ENCODE measurements at regions not wholly inside any gene's neighbourhood (a gene's known extent, or its start where the extent isn't known, plus 50 kb on each side); places are given as distances from the start of the nearest gene placed in this dataset.
A peak's percentile ranks its signal among the peaks of the same experiment; 100 is the strongest.

DNA sequence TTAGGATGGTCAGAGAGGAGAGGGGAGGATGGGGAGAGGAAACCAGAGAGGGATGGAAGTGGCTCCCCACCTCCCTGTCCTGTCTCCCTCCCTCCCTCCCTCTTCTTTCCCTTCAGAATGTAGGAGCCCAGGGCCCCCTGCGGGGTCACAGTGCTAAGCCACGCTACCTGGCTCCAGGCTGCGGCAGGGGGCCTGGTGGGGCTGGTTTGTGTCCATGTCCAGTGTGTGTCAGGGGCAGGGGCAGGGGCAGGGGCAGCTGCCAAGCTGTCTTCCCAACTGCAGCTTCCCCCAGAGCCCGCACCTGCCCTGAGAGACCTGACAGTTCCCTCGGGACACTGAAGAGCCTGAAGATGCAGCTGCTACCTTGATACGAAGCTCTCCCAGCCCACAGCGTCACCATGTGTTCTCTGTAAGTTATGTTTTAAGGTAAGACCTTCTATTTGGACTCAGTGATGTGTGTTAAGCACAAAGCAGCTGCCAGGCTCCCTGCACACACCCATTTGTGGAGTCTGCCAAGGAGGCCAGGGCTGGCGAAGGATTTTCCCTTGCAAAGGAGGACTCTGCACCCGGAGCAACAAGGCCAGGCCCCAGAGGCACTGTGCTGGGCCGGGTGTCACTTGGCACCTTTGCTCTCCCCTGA lies 121.8 kb upstream of the SMAD3 start:
- no peaks in the 10 kb centered on the region for H3K36me3 Mint-ChIP-seq
- peaks cover 49% of the 10 kb centered on the region for H3K4me1 Mint-ChIP-seq
- H3K4me3 Mint-ChIP-seq, result no peak overlapping the region
- no peak overlapping the region for H3K27ac Mint-ChIP-seq
- ATAC-seq, result peak; percentile 49
- H3K27me3 Mint-ChIP-seq, result peaks cover 12% of the 10 kb centered on the region
- H3K9me3 Mint-ChIP-seq, result no peaks in the 10 kb centered on the region

DNA sequence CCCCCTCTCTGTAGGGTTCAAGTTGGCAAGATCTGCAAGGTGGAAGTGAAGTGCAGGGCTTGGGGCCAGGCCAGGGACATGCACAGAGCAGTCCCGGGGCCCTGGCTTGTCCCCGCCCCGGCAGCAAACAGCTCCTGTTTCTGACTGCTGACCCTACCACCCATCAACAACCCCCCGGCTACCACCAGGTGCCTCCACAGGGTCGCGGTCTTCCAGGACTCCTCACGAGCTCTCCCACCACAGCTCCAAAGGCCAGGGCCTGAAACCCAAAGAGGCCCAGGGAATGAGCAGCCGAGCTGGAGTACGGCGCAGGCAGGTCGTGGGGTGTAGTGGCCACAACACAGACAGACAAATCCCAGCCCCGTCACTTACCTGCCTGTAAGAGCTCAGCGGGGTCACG lies 121.3 kb upstream of the SMAD3 start:
- ATAC-seq, result no peak
- H3K4me1 Mint-ChIP-seq, result peaks cover 49% of the 10 kb centered on the region
- H3K4me3 Mint-ChIP-seq, result no peak overlapping the region

DNA sequence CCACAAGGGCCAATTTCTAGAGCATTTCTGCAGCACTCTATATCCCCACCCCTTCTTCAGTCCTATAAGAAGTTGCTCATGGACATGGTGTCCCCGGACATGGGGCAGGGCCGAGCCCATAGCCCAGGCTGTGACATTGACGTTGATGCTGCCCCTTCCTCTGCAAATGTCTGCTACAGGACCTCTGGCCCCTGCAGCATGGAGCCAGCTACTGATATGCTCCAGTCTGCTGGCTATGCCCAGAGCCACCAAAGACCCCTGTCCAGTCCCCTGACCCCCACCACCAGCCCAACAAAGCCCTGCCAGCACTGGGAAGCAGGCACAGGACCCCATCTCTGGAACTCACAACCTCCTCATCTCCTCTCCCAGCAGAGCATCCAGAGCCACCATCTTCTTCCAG lies 120.1 kb upstream of the SMAD3 start:
- no peak for ATAC-seq
- Mint-ChIP-seq H3K9me3 (no peaks in the 10 kb centered on the region), H3K27ac (no peak overlapping the region), H3K27me3 (peaks cover 12% of the 10 kb centered on the region), H3K4me1 (peaks cover 41% of the 10 kb centered on the region), H3K4me3 (no peak overlapping the region), H3K36me3 (no peaks in the 10 kb centered on the region)

More for the DNA sequence above, 121.3 kb upstream of the SMAD3 start:
- Mint-ChIP-seq H3K9me3 (no peaks in the 10 kb centered on the region), H3K27me3 (peaks cover 12% of the 10 kb centered on the region), H3K36me3 (no peaks in the 10 kb centered on the region), H3K27ac (no peak overlapping the region)

DNA sequence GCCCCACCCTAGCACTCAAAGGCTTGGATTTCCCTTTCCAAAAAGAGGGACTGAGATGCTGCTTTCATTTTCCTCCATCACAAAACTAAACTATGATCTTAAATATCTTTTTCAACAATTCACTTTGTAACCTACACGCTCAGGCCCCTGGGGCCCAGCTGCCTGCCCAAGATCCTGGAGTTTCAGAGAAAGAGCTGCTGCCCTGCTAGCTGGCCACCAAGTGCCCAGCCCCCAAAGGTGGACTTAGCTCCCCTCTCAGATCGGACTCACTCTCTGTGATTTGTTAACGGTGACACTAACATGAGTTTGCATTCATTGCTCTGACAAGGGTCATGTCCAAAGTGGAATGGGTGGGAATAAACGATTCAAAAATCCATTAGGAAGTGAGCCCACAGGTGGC lies 119.6 kb upstream of the SMAD3 start:
- H3K9me3 Mint-ChIP-seq, result no peaks in the 10 kb centered on the region
- H3K4me3 Mint-ChIP-seq, result no peak overlapping the region
- ATAC-seq, result no peak
- H3K27ac Mint-ChIP-seq, result no peak overlapping the region
- H3K4me1 Mint-ChIP-seq, result peaks cover 35% of the 10 kb centered on the region
- peaks cover 12% of the 10 kb centered on the region for H3K27me3 Mint-ChIP-seq
- no peaks in the 10 kb centered on the region for H3K36me3 Mint-ChIP-seq

DNA sequence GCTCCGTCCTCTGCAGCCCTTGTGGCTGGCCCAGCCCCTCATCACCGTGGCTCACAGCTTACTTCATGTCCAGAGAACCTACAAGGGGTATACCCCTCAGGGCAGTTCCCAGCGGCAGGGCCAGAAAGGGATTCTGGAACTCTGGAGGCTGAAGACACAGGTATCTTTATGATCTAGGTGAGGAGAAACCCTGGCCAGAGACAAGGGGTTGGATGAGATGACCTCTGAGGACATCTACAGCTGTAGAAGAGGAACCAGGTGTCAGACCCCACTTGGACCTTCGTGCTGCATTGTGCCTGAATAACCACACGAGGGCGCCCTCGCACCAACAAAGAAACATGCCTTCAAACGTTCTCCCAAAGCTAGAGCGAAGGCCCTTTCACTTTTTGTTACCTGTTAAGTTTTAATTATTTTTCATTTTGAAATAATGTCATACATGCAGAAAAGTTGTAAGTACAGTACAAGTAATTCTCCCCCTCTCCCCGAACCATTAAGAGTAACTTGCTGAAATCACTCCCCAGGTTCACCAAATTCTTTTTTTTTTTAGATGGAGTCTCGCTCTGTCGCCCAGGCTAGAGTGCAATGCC lies 118.7 kb upstream of the SMAD3 start:
- Mint-ChIP-seq H3K36me3 (no peaks in the 10 kb centered on the region), H3K4me3 (peak overlapping the region; percentile 16), H3K27ac (peak overlapping the region; percentile 48), H3K27me3 (peaks cover 19% of the 10 kb centered on the region), H3K4me1 (peaks cover 36% of the 10 kb centered on the region), H3K9me3 (no peaks in the 10 kb centered on the region)
- peak; percentile 80 for ATAC-seq

DNA sequence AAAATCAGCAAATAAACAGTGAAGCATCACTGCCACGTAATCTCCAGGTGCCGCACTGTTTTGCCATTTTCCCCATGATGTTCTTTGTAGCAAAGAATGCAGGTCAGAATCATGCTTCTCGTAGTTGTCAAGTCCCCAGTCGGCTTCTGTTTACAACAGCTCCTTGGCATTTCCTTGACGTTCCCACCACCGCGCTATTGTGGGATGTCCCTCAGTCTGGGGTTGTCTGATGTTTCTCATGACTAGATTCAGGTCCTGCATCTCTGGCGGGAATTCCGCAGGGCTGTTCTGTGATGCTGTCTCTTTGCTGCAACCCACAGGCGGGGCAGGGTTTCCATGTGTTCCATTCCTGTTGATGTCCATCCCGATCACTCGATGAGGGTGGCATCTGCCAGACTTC lies 117.9 kb upstream of the SMAD3 start:
- no peak for ATAC-seq
- H3K27me3 Mint-ChIP-seq, result peaks cover 24% of the 10 kb centered on the region
- no peaks in the 10 kb centered on the region for H3K36me3 Mint-ChIP-seq
- peaks cover 44% of the 10 kb centered on the region for H3K4me1 Mint-ChIP-seq
- H3K4me3 Mint-ChIP-seq, result no peak overlapping the region
- H3K9me3 Mint-ChIP-seq, result no peaks in the 10 kb centered on the region
- H3K27ac Mint-ChIP-seq, result peak overlapping the region; percentile 48

DNA sequence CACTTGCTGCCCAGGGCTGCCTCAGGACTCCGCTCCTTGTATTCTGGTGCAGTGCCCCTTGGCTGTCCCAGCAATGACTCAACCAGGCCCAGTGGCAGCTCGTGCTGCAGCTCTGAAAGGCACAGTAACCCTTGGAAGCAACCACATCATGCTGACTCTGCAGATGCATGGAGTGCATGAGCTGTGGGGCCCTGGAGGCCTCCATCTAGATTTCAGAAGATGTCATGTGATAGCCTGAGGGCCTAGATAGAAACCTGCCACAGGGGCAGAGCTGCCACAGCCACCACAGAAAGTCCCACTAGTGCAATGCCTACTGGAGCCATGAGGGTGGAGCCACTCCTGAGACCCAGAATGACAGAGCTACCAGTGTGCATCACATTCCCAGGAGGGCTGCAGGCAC lies 117.1 kb upstream of the SMAD3 start:
- no peak overlapping the region for H3K27ac Mint-ChIP-seq
- H3K4me3 Mint-ChIP-seq, result no peak overlapping the region
- no peaks in the 10 kb centered on the region for H3K9me3 Mint-ChIP-seq
- no peaks in the 10 kb centered on the region for H3K36me3 Mint-ChIP-seq
- no peak for ATAC-seq
- H3K4me1 Mint-ChIP-seq, result peaks cover 51% of the 10 kb centered on the region
- H3K27me3 Mint-ChIP-seq, result peaks cover 33% of the 10 kb centered on the region

DNA sequence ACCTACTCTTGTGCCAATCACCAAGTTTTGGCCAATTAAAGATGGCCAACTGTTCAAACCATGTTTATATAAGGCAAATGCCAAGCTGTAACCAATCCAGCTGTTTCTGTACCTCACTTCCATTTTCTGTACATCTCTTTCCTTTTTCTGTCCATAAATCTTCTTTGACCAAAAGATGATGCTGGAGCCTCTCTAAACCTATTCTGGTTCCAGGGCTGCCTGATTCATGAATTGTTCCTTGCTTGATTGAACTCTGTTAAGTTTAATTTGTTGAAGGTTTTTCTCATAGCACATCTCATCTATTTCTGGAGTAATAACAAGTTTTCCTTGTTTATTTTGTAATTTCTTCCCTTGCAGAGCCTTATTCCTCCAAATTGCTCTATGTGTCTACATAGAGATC lies 115.3 kb upstream of the SMAD3 start:
- Mint-ChIP-seq H3K4me1 (peaks cover 44% of the 10 kb centered on the region), H3K27me3 (peaks cover 48% of the 10 kb centered on the region), H3K36me3 (no peaks in the 10 kb centered on the region), H3K4me3 (no peak overlapping the region), H3K27ac (peak overlapping the region; percentile 20), H3K9me3 (no peaks in the 10 kb centered on the region)
- no peak for ATAC-seq

DNA sequence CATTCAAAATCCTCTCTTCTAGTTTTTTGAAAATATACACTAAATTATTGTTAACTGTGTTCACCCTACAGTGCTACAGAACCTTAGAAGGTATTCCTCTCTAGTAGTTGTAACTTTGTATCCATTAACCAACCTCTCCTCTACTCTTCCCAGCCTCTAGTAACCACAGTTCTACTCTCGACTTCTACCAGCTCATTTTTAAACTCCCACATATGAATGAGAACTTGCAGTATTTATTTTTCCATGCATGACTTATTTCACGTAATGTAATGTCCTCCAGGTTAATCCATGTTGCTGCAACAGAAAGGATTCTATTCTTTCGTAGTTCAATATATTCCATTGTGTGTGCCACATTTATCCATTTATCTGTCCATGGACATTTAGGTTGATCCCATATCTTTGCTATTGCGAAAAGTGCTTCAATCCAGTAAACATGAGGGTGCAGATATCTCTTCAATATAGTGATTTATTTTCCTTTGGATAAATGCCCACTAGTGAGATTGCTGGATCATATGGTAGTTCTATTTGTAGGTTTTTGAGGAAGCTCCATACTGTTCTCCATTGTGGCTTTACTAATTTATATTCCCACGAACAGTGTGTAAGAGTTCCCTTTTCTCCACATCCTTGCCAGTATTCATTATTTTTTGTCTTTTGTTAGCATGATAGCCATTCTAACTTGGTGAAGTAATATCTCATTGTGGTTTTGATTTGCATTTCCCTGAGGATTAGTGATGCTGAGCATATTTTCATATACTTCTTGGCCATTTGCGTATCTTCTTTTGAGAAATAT lies 113.7 kb upstream of the SMAD3 start:
- Mint-ChIP-seq H3K4me3 (no peak overlapping the region), H3K9me3 (no peaks in the 10 kb centered on the region), H3K36me3 (no peaks in the 10 kb centered on the region), H3K27ac (peak overlapping the region; percentile 12), H3K27me3 (peaks cover 36% of the 10 kb centered on the region), H3K4me1 (peaks cover 45% of the 10 kb centered on the region)
- no peak for ATAC-seq

DNA sequence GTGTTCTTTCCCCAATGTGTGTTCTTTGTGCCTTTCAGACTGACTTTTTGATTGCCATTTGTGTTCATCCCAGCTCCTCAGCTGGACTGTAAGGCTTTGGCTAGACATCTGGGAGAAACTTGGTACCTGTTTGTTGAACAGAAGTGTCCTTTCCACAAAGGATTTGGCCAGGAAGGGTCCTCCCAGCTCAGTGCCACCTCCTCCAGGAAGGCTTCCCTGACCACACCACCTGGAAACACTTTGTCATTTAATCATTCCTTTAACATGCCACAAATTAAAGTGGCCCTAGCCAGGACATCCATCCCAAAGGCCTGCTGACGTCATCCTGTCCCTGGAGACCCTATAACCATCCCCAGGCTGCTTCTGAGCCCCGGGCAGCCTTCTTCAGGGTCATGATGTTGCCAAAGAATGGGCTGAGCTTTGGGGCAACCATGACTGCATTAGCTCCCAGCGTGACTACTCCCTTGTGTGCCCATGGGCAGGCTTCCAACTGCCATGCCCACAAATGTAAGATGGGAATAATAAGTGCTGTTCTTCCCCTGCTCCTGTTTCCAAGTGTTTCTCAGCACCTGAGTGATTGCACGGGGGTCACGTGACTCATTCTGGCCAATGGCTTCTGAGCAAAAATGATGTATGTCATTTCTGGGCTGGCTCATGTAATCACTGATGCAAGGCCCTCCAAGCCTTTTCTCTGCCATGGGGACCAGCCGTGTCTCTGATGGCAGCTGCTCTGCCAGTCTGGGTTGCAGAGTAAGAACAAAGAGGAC lies 112.5 kb upstream of the SMAD3 start:
- Mint-ChIP-seq H3K27ac (no peak overlapping the region), H3K36me3 (no peaks in the 10 kb centered on the region), H3K4me1 (peaks cover 39% of the 10 kb centered on the region), H3K9me3 (no peaks in the 10 kb centered on the region), H3K27me3 (peaks cover 36% of the 10 kb centered on the region), H3K4me3 (no peak overlapping the region)
- ATAC-seq, result no peak

DNA sequence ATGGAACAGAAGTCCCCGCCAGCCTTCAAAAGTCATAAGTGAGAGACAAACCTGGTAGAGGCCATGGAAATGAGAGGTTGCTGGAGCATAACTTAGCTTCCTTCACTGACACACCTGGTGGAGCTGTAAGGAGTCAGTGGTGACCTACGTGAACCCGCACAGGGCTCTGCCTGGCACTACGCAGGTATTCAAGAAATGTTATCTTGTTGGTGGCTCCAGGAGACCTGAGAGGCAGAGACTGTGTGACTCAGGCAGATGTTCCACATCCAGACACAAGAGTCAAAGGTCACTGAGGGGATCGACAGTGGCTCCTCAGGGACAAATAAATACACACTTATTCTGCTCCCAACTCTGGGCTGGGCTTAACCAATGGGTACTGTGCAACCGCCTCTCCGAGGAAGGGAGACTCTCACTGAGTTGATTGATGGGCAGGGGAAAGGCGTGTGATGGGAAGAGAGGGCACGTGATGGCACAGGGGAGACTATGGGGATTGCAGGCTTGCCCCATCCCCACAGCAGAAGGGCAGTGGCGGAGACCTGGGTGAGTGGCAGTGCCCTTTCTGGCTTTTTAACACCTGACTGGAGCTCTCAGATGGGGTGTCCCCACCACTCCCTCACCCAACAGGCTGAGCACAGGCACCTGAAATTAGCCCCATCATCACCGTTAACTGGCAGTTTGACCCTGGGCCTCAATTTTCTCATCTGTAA lies 111.7 kb upstream of the SMAD3 start:
- H3K9me3 Mint-ChIP-seq, result no peaks in the 10 kb centered on the region
- peaks cover 36% of the 10 kb centered on the region for H3K4me1 Mint-ChIP-seq
- no peak overlapping the region for H3K27ac Mint-ChIP-seq
- H3K27me3 Mint-ChIP-seq, result peaks cover 36% of the 10 kb centered on the region
- H3K4me3 Mint-ChIP-seq, result no peak overlapping the region
- no peak for ATAC-seq
- no peaks in the 10 kb centered on the region for H3K36me3 Mint-ChIP-seq

DNA sequence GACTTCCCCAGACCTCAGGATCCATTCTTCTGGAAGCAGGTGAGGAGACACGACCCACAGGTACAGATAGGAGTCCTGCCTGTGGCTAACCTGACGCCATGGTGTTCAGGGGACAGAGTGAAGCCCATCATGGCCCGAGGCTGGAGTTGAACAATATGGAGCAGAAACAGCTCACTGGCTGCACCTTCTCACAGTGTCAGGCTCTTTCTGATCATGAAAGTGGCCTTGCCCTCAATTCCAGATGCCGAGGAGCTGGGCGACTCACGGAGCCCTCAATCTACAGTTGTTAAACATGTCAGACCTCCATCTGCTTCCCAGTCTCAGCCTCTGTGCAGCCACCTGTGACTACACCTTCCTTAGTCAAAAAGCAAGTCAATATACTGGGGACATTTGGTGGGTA lies 110.8 kb upstream of the SMAD3 start:
- Mint-ChIP-seq H3K36me3 (no peaks in the 10 kb centered on the region), H3K27me3 (peaks cover 36% of the 10 kb centered on the region)

DNA sequence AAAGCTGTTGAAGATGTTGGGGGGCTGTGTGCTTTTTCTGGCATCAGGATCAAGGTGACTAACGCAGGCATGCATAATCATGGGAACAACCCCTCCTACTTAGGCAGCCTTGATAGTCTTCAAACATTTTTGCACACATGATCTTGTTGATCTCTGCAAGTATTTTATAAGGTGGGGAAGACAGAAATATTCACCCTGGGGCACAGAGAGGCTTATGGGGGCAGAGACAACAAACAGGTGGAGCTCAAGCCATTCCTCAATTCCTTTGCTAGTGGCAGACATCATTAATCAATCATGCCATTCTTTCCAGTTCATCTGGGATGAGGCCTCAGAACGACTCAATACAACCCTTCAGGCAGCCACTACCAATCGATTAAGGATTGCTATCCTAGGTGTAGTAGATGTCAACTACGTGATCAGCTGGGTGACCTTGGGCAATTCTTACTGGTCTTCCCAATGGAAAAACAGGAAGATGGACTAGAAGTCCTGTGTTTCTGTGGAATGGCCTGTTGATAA lies 110.3 kb upstream of the SMAD3 start:
- Mint-ChIP-seq H3K4me1 (peaks cover 41% of the 10 kb centered on the region), H3K4me3 (no peak overlapping the region)
- ATAC-seq, result no peak

More for the DNA sequence above, 110.8 kb upstream of the SMAD3 start:
- Mint-ChIP-seq H3K4me3 (no peak overlapping the region), H3K27ac (no peak overlapping the region), H3K9me3 (no peaks in the 10 kb centered on the region), H3K4me1 (peaks cover 36% of the 10 kb centered on the region)
- ATAC-seq, result no peak

DNA sequence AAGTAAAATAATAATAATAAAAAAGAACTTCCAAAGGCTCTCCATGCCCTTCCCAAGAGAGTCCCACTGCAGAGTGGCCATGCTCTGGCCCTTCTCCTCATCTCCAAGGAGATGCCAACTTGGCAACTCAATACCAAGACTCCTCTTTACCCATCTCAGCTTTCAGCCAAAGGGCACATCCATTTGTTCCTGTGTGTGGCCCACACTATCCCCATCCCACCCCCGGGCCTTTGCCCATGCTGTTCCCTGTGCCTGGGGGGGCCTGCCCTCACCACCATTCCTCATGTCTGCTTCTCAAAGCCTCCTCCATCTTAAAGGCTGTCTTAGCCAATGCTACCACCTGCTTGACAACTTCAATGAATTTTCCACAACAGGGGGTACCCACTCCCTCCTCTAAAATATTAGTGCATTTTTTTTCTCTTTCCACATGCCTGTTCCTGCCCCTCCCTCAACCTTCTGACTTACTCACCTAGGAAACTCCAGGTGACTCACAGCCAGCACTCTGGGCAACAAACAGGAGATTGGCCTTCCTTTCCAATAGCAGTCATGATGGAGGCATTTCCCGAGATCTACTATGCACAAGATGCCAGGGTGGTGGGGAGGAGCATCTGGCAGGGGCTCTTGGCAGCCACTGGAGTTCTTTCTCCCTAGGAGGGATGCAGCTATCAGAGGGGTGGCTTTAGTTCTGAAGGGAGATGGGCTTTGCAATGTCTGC lies 109.4 kb upstream of the SMAD3 start:
- Mint-ChIP-seq H3K4me1 (peaks cover 42% of the 10 kb centered on the region), H3K4me3 (no peak overlapping the region), H3K27ac (no peak overlapping the region), H3K27me3 (peaks cover 36% of the 10 kb centered on the region), H3K36me3 (no peaks in the 10 kb centered on the region), H3K9me3 (no peaks in the 10 kb centered on the region)
- no peak for ATAC-seq

More for the DNA sequence above, 110.3 kb upstream of the SMAD3 start:
- H3K27me3 Mint-ChIP-seq, result peaks cover 36% of the 10 kb centered on the region
- H3K36me3 Mint-ChIP-seq, result no peaks in the 10 kb centered on the region
- no peaks in the 10 kb centered on the region for H3K9me3 Mint-ChIP-seq
- no peak overlapping the region for H3K27ac Mint-ChIP-seq

Data from stimulated activated memory B cell treated with anti-CD40 and anti-IgM and Interleukin-4, amounts not matched to agents 10 μg/mL and 1 μg/mL and 100 μg/mL, for 72 hours (primary cell).